Fibroblast of villous mesenchyme (primary cell): ENCODE measurements at regions not wholly inside any gene's neighbourhood (a gene's known extent, or its start where the extent isn't known, plus 50 kb on each side); places are given as distances from the start of the nearest gene placed in this dataset.
"Not testable (repeated sequence)": the region's sequence is repeated elsewhere in the genome, so short reads cannot be mapped to it uniquely, and the experiment has no call there.

Experiments
- DNase-seq: peaks from one replicate; pipeline ENCODE4 v3.0.0-alpha.2; 2010; ENCODE audit warnings: low read depth
- H3K4me3 ChIP-seq: 2 replicates; pipeline ENCODE4 v1.5.1; 2011; ENCODE audit warnings: low read depth, mild to moderate bottlenecking, low read length

- not testable (repeated sequence) for H3K4me3 ChIP-seq, DNase-seq
Observed at GRCh38 chr7:76763977-76764376, 136.9 kb upstream of the POMZP3 start.

GRCh38 chr7:76760546-76761220 lies 133.6 kb upstream of the POMZP3 start:
- not testable (repeated sequence) for DNase-seq, H3K4me3 ChIP-seq

- H3K4me3 ChIP-seq, DNase-seq: not testable (repeated sequence)
Observed at GRCh38 chr7:76739538-76739937, 112.5 kb upstream of the POMZP3 start.

- H3K4me3 ChIP-seq, DNase-seq: not testable (repeated sequence)
Observed at GRCh38 chr7:76736724-76737123, 109.6 kb upstream of the POMZP3 start.

- H3K4me3 ChIP-seq, DNase-seq: not testable (repeated sequence)
Observed at GRCh38 chr7:76736091-76736490, 109.0 kb upstream of the POMZP3 start.

GRCh38 chr7:76735668-76736067 lies 108.6 kb upstream of the POMZP3 start:
- not testable (repeated sequence) for H3K4me3 ChIP-seq

GRCh38 chr7:76728571-76728974 lies 101.5 kb upstream of the POMZP3 start:
- not testable (repeated sequence) for DNase-seq
- H3K4me3 ChIP-seq: peak overlapping the region; percentile 51

More at GRCh38 chr7:76735668-76736067, 108.6 kb upstream of the POMZP3 start:
- not testable (repeated sequence) for DNase-seq

GRCh38 chr7:76723928-76724327 lies 96.8 kb upstream of the POMZP3 start:
- DNase-seq, H3K4me3 ChIP-seq: not testable (repeated sequence)

GRCh38 chr7:76716551-76716950 lies 89.5 kb upstream of the POMZP3 start:
- not testable (repeated sequence) for H3K4me3 ChIP-seq, DNase-seq

GRCh38 chr7:76712926-76713325 lies 85.8 kb upstream of the POMZP3 start:
- not testable (repeated sequence) for DNase-seq, H3K4me3 ChIP-seq

GRCh38 chr7:76711648-76712047 lies 84.6 kb upstream of the POMZP3 start:
- not testable (repeated sequence) for H3K4me3 ChIP-seq, DNase-seq

GRCh38 chr7:76709703-76710102 lies 82.6 kb upstream of the POMZP3 start:
- not testable (repeated sequence) for DNase-seq, H3K4me3 ChIP-seq

GRCh38 chr7:76708446-76708845 lies 81.4 kb upstream of the POMZP3 start:
- DNase-seq, H3K4me3 ChIP-seq: not testable (repeated sequence)

- DNase-seq, H3K4me3 ChIP-seq: not testable (repeated sequence)
Observed at GRCh38 chr7:76703815-76704214, 76.7 kb upstream of the POMZP3 start.

GRCh38 chr7:76686277-76686676 lies 59.2 kb upstream of the POMZP3 start:
- not testable (repeated sequence) for DNase-seq

GRCh38 chr7:76684737-76685136 lies 57.7 kb upstream of the POMZP3 start:
- not testable (repeated sequence) for H3K4me3 ChIP-seq

More at GRCh38 chr7:76686277-76686676, 59.2 kb upstream of the POMZP3 start:
- H3K4me3 ChIP-seq: not testable (repeated sequence)

GRCh38 chr7:76683631-76684030 lies 56.6 kb upstream of the POMZP3 start:
- H3K4me3 ChIP-seq, DNase-seq: not testable (repeated sequence)

More at GRCh38 chr7:76684737-76685136, 57.7 kb upstream of the POMZP3 start:
- DNase-seq: not testable (repeated sequence)

- not testable (repeated sequence) for H3K4me3 ChIP-seq, DNase-seq
Observed at GRCh38 chr7:76681810-76682209, 54.7 kb upstream of the POMZP3 start.

GRCh38 chr7:76679174-76679573 lies 52.1 kb upstream of the POMZP3 start:
- H3K4me3 ChIP-seq, DNase-seq: not testable (repeated sequence)

GRCh38 chr7:76678500-76678899 lies 51.4 kb upstream of the POMZP3 start:
- H3K4me3 ChIP-seq, DNase-seq: not testable (repeated sequence)

GRCh38 chr7:76676890-76677289 lies 49.8 kb upstream of the POMZP3 start:
- not testable (repeated sequence) for H3K4me3 ChIP-seq

More at GRCh38 chr7:76676890-76677289, 49.8 kb upstream of the POMZP3 start:
- not testable (repeated sequence) for DNase-seq
